SK-N-SH treated with all-trans-retinoic acid at 6 μM for 48 hours (cell line): ENCODE measurements at regions not wholly inside any gene's neighbourhood (a gene's known extent, or its start where the extent isn't known, plus 50 kb on each side); places are given as distances from the start of the nearest gene placed in this dataset.

ENCODE experiments used
- ATAC-seq: fragments of 200-7000 bp; cut with Tn5 transposase; 3 replicates; pipeline ENCODE4 v1.9.1; 2020; ENCODE audit warnings: mild to moderate bottlenecking, moderate library complexity
- ARNTL ChIP-seq: fragments of 450-650 bp; formaldehyde crosslinking; IDR thresholded peaks from 2 replicates; pipeline ENCODE4 v1.5.0; 2020; ENCODE audit warnings: low read depth, mild to moderate bottlenecking, moderate library complexity, borderline replicate concordance
- BACH2 ChIP-seq: fragments of 250-450 bp; sonication (Bioruptor Pico); IDR thresholded peaks from 2 replicates; pipeline ENCODE4 v1.9.0; 2021; ENCODE audit warnings: mild to moderate bottlenecking, borderline replicate concordance
- CREB5 ChIP-seq: fragments of 250-450 bp; sonication (Bioruptor Pico); IDR thresholded peaks from 2 replicates; pipeline ENCODE4 v1.5.1; 2020; ENCODE audit warnings: low read depth, mild to moderate bottlenecking, moderate library complexity
- CSDC2 ChIP-seq: fragments of 250-450 bp; sonication (Bioruptor Pico); IDR thresholded peaks from 2 replicates; pipeline ENCODE4 v1.5.0; 2020; ENCODE audit warnings: mild to moderate bottlenecking, moderate library complexity
- CSRNP3 ChIP-seq: fragments of 250-450 bp; sonication (Bioruptor Pico); IDR thresholded peaks from 2 replicates; pipeline ENCODE4 v1.5.1; 2021; ENCODE audit warnings: mild to moderate bottlenecking, moderate library complexity
- ESRRG ChIP-seq: fragments of 250-450 bp; sonication (Bioruptor Pico); IDR thresholded peaks from 2 replicates; pipeline ENCODE4 v1.6.1; 2021; ENCODE audit warnings: mild to moderate bottlenecking
- GLIS3 ChIP-seq: fragments of 250-450 bp; sonication (Bioruptor Pico); IDR thresholded peaks from 2 replicates; pipeline ENCODE4 v1.5.0; 2020; ENCODE audit warnings: mild to moderate bottlenecking, moderate library complexity
- ISL1 ChIP-seq: fragments of 250-450 bp; sonication (Bioruptor Pico); IDR thresholded peaks from 2 replicates; pipeline ENCODE4 v2.1.2; 2022; ENCODE audit warnings: mild to moderate bottlenecking, moderate library complexity
- OSR1 ChIP-seq: fragments of 250-450 bp; sonication (Bioruptor Pico); IDR thresholded peaks from 2 replicates; pipeline ENCODE4 v1.8.0; 2022; ENCODE audit warnings: moderate library complexity, mild to moderate bottlenecking, inconsistent platforms
- PATZ1 ChIP-seq: fragments of 250-450 bp; sonication (Bioruptor Pico); IDR thresholded peaks from 2 replicates; pipeline ENCODE4 v1.8.0; 2020; ENCODE audit warnings: mild to moderate bottlenecking, moderate library complexity, borderline replicate concordance
- POU6F1 ChIP-seq: fragments of 250-450 bp; sonication (Bioruptor Pico); IDR thresholded peaks from 2 replicates; pipeline ENCODE4 v1.8.0; 2021; ENCODE audit warnings: low read depth, mild to moderate bottlenecking, moderate library complexity, borderline replicate concordance
- PPARA ChIP-seq: fragments of 250-450 bp; sonication (Bioruptor Pico); IDR thresholded peaks from 2 replicates; pipeline ENCODE4 v1.5.0; 2020; ENCODE audit warnings: mild to moderate bottlenecking, borderline replicate concordance
- RARB ChIP-seq: fragments of 250-450 bp; sonication (Bioruptor Pico); IDR thresholded peaks from 2 replicates; pipeline ENCODE4 v1.8.0; 2021; ENCODE audit warnings: mild to moderate bottlenecking, moderate library complexity
- SNAI2 ChIP-seq: fragments of 250-450 bp; sonication (Bioruptor Pico); IDR thresholded peaks from 2 replicates; pipeline ENCODE4 v1.5.0; 2020; ENCODE audit warnings: mild to moderate bottlenecking, moderate library complexity
- TOX ChIP-seq: fragments of 250-450 bp; sonication (Bioruptor Pico); IDR thresholded peaks from 2 replicates; pipeline ENCODE4 v1.8.0; 2021; ENCODE audit warnings: mild to moderate bottlenecking, moderate library complexity, borderline replicate concordance
- ZC3H10 ChIP-seq: fragments of 250-450 bp; sonication (Bioruptor Pico); IDR thresholded peaks from 2 replicates; pipeline ENCODE4 v1.5.1; 2021; ENCODE audit warnings: mild to moderate bottlenecking, moderate library complexity
- ZFP3 ChIP-seq: fragments of 250-450 bp; sonication (Bioruptor Pico); IDR thresholded peaks from 2 replicates; pipeline ENCODE4 v1.5.0; 2020; ENCODE audit warnings: mild to moderate bottlenecking, moderate library complexity
- ZFP30 ChIP-seq: fragments of 450-650 bp; formaldehyde crosslinking; IDR thresholded peaks from 2 replicates; pipeline ENCODE4 v1.5.0; 2022; ENCODE audit warnings: mild to moderate bottlenecking, moderate library complexity
- ZNF565 ChIP-seq: fragments of 450-650 bp; formaldehyde crosslinking; conservative IDR thresholded peaks from 2 replicates; pipeline ENCODE4 v1.5.0; 2020; ENCODE audit warnings: low read depth, mild to moderate bottlenecking, moderate library complexity
- ZNF70 ChIP-seq: fragments of 450-650 bp; formaldehyde crosslinking; IDR thresholded peaks from 2 replicates; pipeline ENCODE4 v1.5.0; 2020; ENCODE audit warnings: mild to moderate bottlenecking, moderate library complexity
- ZNF8 ChIP-seq: fragments of 450-650 bp; formaldehyde crosslinking; IDR thresholded peaks from 2 replicates; pipeline ENCODE4 v1.5.0; 2020; ENCODE audit warnings: mild to moderate bottlenecking, moderate library complexity
- TF ChIP-seq, protein P1 (sequence below): fragments of 250-450 bp; sonication (Bioruptor Pico); IDR thresholded peaks from 2 replicates; pipeline ENCODE4 v1.5.0; 2020; ENCODE audit warnings: mild to moderate bottlenecking, moderate library complexity

DNA sequence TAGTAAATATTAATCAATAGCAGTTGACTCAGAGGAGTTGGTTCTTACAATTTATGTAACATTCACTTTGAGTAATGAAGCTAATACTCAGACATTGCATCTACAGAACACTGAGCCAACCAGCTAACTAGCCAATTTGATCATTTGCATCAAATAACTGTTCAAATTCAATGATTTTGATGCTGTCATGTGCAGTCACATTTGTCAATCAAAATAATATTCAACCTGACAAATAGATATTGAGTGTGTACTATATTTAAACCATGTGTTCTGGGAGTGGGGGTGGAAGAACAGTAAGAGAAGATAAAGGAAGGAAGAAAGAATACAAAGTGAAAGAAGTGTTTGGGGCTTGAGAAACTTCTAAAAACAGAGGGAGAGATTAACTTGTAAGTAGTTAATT, 277.2 kb upstream of the ARHGEF26 start:
- no peak for ATAC-seq
- TF ChIP-seq ARNTL (CRISPR knock-in tag) (no peak), ZC3H10 (CRISPR knock-in tag) (no peak), ZFP30 (CRISPR knock-in tag) (no peak), SNAI2 (no peak), CSRNP3 (CRISPR knock-in tag) (no peak), OSR1 (CRISPR knock-in tag) (no peak)

DNA sequence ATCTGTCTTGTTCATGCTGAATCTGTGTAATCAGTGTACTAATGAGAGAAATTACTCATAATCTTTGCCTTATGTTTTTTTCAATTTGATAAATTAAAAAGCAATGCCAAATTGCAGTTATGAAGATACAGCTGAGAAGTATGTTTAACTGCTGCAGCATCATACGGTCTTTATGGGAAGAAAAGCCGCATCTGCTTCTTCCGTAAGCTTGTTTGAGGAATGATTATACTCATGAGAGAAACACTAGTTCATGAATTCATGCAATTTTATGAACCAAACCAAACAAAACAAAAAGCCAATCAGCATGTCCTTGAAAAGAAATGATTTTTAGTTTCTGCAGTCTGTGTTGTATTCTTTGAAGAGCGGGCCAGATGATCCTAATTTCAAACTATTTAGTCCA, 275.9 kb upstream of the ARHGEF26 start:
- no peak for TF ChIP-seq ISL1 (CRISPR knock-in tag)
- no peak for TF ChIP-seq ZFP30 (CRISPR knock-in tag)
- TF ChIP-seq ZNF8 (CRISPR knock-in tag) = no peak
- no peak for TF ChIP-seq ZFP3
- TF ChIP-seq RARB (CRISPR knock-in tag) = no peak
- TF ChIP-seq ARNTL (CRISPR knock-in tag) = no peak
- no peak for TF ChIP-seq PPARA (CRISPR knock-in tag)
- TF ChIP-seq SNAI2 = no peak
- no peak for TF ChIP-seq ZC3H10 (CRISPR knock-in tag)
- no peak for TF ChIP-seq PATZ1
- no peak for TF ChIP-seq CSDC2 (CRISPR knock-in tag)
- TF ChIP-seq TOX (CRISPR knock-in tag) = no peak
- TF ChIP-seq, protein P1, sequence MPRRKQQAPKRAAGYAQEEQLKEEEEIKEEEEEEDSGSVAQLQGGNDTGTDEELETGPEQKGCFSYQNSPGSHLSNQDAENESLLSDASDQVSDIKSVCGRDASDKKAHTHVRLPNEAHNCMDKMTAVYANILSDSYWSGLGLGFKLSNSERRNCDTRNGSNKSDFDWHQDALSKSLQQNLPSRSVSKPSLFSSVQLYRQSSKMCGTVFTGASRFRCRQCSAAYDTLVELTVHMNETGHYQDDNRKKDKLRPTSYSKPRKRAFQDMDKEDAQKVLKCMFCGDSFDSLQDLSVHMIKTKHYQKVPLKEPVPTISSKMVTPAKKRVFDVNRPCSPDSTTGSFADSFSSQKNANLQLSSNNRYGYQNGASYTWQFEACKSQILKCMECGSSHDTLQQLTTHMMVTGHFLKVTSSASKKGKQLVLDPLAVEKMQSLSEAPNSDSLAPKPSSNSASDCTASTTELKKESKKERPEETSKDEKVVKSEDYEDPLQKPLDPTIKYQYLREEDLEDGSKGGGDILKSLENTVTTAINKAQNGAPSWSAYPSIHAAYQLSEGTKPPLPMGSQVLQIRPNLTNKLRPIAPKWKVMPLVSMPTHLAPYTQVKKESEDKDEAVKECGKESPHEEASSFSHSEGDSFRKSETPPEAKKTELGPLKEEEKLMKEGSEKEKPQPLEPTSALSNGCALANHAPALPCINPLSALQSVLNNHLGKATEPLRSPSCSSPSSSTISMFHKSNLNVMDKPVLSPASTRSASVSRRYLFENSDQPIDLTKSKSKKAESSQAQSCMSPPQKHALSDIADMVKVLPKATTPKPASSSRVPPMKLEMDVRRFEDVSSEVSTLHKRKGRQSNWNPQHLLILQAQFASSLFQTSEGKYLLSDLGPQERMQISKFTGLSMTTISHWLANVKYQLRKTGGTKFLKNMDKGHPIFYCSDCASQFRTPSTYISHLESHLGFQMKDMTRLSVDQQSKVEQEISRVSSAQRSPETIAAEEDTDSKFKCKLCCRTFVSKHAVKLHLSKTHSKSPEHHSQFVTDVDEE (CRISPR knock-in tag) = no peak
- TF ChIP-seq CREB5 (CRISPR knock-in tag) = no peak
- TF ChIP-seq GLIS3 = no peak
- TF ChIP-seq POU6F1 (CRISPR knock-in tag) = no peak
- TF ChIP-seq CSRNP3 (CRISPR knock-in tag) = no peak
- no peak for TF ChIP-seq ZNF565 (CRISPR knock-in tag)
- no peak for TF ChIP-seq ZNF70 (CRISPR knock-in tag)
- no peak for TF ChIP-seq BACH2 (CRISPR knock-in tag)
- no peak for ATAC-seq

- no peak for ATAC-seq
- TF ChIP-seq CREB5 (CRISPR knock-in tag) = no peak
- no peak for TF ChIP-seq PATZ1
- no peak for TF ChIP-seq ZC3H10 (CRISPR knock-in tag)
- no peak for TF ChIP-seq CSRNP3 (CRISPR knock-in tag)
- no peak for TF ChIP-seq ARNTL (CRISPR knock-in tag)
- no peak for TF ChIP-seq GLIS3
- TF ChIP-seq TOX (CRISPR knock-in tag) = no peak
- no peak for TF ChIP-seq PPARA (CRISPR knock-in tag)
- no peak for TF ChIP-seq ESRRG (CRISPR knock-in tag)
- no peak for TF ChIP-seq RARB (CRISPR knock-in tag)
- TF ChIP-seq OSR1 (CRISPR knock-in tag) = no peak
- TF ChIP-seq ZNF70 (CRISPR knock-in tag) = no peak
These were observed 272.5 kb upstream of the ARHGEF26 start for GRCh38 chr3:153848702-153849101.
